ENCODE measurements at regions not wholly inside any gene's neighbourhood (a gene's known extent, or its start where the extent isn't known, plus 50 kb on each side); places are given as distances from the start of the nearest gene placed in this dataset.

- Histone ChIP-seq H3K36me3 (no peaks in the 10 kb centered on the region), H3K27me3 (peaks cover 4% of the 10 kb centered on the region), H3K27ac (no peak overlapping the region), H3K4me1 (no peaks in the 10 kb centered on the region), H3K9me3 (no peaks in the 10 kb centered on the region), H3K4me3 (no peak overlapping the region)
- intact Hi-C loops (cut with DNase I; ENCODE audit: low total_unique reads): loop anchor here (2.0 to 10.0 kb wide), 2 partner anchors 64 to 550 kb away; no protein-coding TSS in a partner anchor
- in situ Hi-C loops (cut with MboI; ENCODE audit: low pct_ligation_motif_present in 1 of 4, low pct_unique_long_range_greater_than_20kb in 1 of 4, low sequenced_read_pairs in 3 of 4): loop anchor here in 3 of 4 donors (25.0 kb wide), 2 partner anchors 157 to 543 kb away; no protein-coding TSS in a partner anchor
- 12% methylated on average over 1 of the region's 1 CpG; no CpG with 5 or more reads in 1 of the 2 donors for WGBS, 2 donors (ENCODE audit: low coverage in 1 of 2)
- no peak for TF ChIP-seq POLR2A (IDR thresholded peaks at IDR 0.05)
- TF ChIP-seq EP300 (IDR thresholded peaks at IDR 0.05; ENCODE audit: low read depth): no peak
- no peak for TF ChIP-seq POLR2AphosphoS5 (IDR thresholded peaks at IDR 0.05)
- no peak for TF ChIP-seq CTCF (IDR thresholded peaks at IDR 0.05)
- no peak for DNase-seq
These were observed 94.6 kb downstream of the PMAIP1 start for GRCh38 chr18:59994357-59994756.

- Histone ChIP-seq H3K36me3 (no peaks in the 10 kb centered on the region), H3K27ac (no peak overlapping the region), H3K4me1 (no peaks in the 10 kb centered on the region), H3K9me3 (no peaks in the 10 kb centered on the region), H3K27me3 (peaks cover 12% of the 10 kb centered on the region), H3K4me3 (no peak overlapping the region)
- no peak for DNase-seq
- intact Hi-C loops (cut with DNase I; ENCODE audit: low total_unique reads): loop anchor here (10.0 kb wide), 1 partner anchor 551 kb away; no protein-coding TSS in a partner anchor
- TF ChIP-seq POLR2AphosphoS5 (IDR thresholded peaks at IDR 0.05) (no peak), CTCF (IDR thresholded peaks at IDR 0.05) (no peak), EP300 (IDR thresholded peaks at IDR 0.05; ENCODE audit: low read depth) (no peak), POLR2A (IDR thresholded peaks at IDR 0.05) (no peak)
- WGBS, 2 donors (ENCODE audit: low coverage in 1 of 2): 33 to 81% methylated on average over 1 to 5 of the region's 5 CpGs
- in situ Hi-C loops (cut with MboI; ENCODE audit: low pct_ligation_motif_present in 1 of 4, low pct_unique_long_range_greater_than_20kb in 1 of 4, low sequenced_read_pairs in 3 of 4): loop anchor here in 3 of 4 donors (25.0 kb wide), 2 partner anchors 156 to 544 kb away; no protein-coding TSS in a partner anchor
These were observed 93.8 kb downstream of the PMAIP1 start for GRCh38 chr18:59993560-59993959.

- WGBS, 2 donors (ENCODE audit: low coverage in 1 of 2): 61% methylated on average over 1 of the region's 1 CpG; no CpG with 5 or more reads in 1 of the 2 donors
- no peak overlapping the region for H3K27ac ChIP-seq
- TF ChIP-seq EP300 (IDR thresholded peaks at IDR 0.05; ENCODE audit: low read depth) (no peak), CTCF (IDR thresholded peaks at IDR 0.05) (no peak), POLR2A (IDR thresholded peaks at IDR 0.05) (no peak), POLR2AphosphoS5 (IDR thresholded peaks at IDR 0.05) (no peak)
- no peaks in the 10 kb centered on the region for H3K4me1 ChIP-seq
- no peaks in the 10 kb centered on the region for H3K9me3 ChIP-seq
- intact Hi-C loops (cut with DNase I; ENCODE audit: low total_unique reads): loop anchor here (10.0 kb wide), 1 partner anchor 555 kb away; no protein-coding TSS in a partner anchor
- no peaks in the 10 kb centered on the region for H3K36me3 ChIP-seq
- DNase-seq: no peak
- peaks cover 14% of the 10 kb centered on the region for H3K27me3 ChIP-seq
- no peak overlapping the region for H3K4me3 ChIP-seq
- in situ Hi-C loops (cut with MboI; ENCODE audit: low pct_ligation_motif_present in 1 of 4, low pct_unique_long_range_greater_than_20kb in 1 of 4, low sequenced_read_pairs in 3 of 4): loop anchor here in 3 of 4 donors (25.0 kb wide), 2 partner anchors 153 to 547 kb away; no protein-coding TSS in a partner anchor
These were observed 90.5 kb downstream of the PMAIP1 start for GRCh38 chr18:59990121-59990823.

GRCh38 chr18:59988098-59988706, 88.4 kb downstream of the PMAIP1 start:
- Histone ChIP-seq H3K27ac (no peak overlapping the region), H3K9me3 (no peaks in the 10 kb centered on the region), H3K4me3 (no peak overlapping the region), H3K27me3 (peaks cover 14% of the 10 kb centered on the region), H3K36me3 (no peaks in the 10 kb centered on the region), H3K4me1 (no peaks in the 10 kb centered on the region)
- WGBS, 2 donors (ENCODE audit: low coverage in 1 of 2): 18 to 22% methylated on average over 5 of the region's 5 CpGs
- in situ Hi-C loops (cut with MboI; ENCODE audit: low pct_ligation_motif_present in 1 of 4, low pct_unique_long_range_greater_than_20kb in 1 of 4, low sequenced_read_pairs in 3 of 4): loop anchor here (10.0 to 25.0 kb wide), 4 partner anchors 151 to 567 kb away; no protein-coding TSS in a partner anchor
- TF ChIP-seq CTCF (IDR thresholded peaks at IDR 0.05): peak; percentile 80 to 94 (median 83)
- no peak for TF ChIP-seq EP300 (IDR thresholded peaks at IDR 0.05; ENCODE audit: low read depth)
- TF ChIP-seq POLR2A (IDR thresholded peaks at IDR 0.05): no peak
- no peak for TF ChIP-seq POLR2AphosphoS5 (IDR thresholded peaks at IDR 0.05)
- intact Hi-C loops (cut with DNase I; ENCODE audit: low total_unique reads): loop anchor here (5.0 kb wide), 1 partner anchor 1514 kb away; no protein-coding TSS in a partner anchor
- peak; percentile 46 for DNase-seq
